ENCODE measurements at regions not wholly inside any gene's neighbourhood (a gene's known extent, or its start where the extent isn't known, plus 50 kb on each side); places are given as distances from the start of the nearest gene placed in this dataset.

DNA sequence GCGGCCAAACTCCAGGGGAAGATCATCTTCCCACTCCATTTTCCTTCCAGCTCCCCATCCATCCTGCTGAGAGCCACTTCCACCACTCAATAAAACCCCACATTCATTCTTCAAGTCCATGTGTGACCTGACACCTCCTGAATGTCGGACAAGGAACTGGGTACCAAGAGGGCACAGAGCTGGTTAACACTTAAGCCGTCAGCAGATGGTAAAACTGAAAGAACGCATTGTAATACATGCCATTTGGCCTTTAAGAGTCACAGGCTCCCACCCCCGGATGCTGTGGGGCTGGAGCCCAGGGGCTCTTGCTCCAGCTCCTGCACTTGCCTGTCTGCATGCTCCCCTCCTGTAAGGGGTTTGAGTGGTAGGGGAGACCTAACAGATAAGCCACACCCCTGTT lies 753.9 kb downstream of the COL12A1 start:
- TF ChIP-seq, protein P1, sequence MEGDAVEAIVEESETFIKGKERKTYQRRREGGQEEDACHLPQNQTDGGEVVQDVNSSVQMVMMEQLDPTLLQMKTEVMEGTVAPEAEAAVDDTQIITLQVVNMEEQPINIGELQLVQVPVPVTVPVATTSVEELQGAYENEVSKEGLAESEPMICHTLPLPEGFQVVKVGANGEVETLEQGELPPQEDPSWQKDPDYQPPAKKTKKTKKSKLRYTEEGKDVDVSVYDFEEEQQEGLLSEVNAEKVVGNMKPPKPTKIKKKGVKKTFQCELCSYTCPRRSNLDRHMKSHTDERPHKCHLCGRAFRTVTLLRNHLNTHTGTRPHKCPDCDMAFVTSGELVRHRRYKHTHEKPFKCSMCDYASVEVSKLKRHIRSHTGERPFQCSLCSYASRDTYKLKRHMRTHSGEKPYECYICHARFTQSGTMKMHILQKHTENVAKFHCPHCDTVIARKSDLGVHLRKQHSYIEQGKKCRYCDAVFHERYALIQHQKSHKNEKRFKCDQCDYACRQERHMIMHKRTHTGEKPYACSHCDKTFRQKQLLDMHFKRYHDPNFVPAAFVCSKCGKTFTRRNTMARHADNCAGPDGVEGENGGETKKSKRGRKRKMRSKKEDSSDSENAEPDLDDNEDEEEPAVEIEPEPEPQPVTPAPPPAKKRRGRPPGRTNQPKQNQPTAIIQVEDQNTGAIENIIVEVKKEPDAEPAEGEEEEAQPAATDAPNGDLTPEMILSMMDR (IDR thresholded peaks at IDR 0.05), result no peak
- TF ChIP-seq EP300 (IDR thresholded peaks at IDR 0.05) (no peak), POLR2AphosphoS5 (IDR thresholded peaks at IDR 0.05) (no peak)

Measured in stomach (tissue), 4 donors.